OCI-LY7 (cell line): ENCODE measurements at regions not wholly inside any gene's neighbourhood (a gene's known extent, or its start where the extent isn't known, plus 50 kb on each side); places are given as distances from the start of the nearest gene placed in this dataset.

Experiments used
- BruUV-seq: library from RNA; stranded (reverse); fragments of 400-500 nt; replicated peaks from 2 replicates; lab custom pipeline; 2021; lab: Mats Ljungman, UMichigan
- CTCF ChIA-PET: fragments of 300-600 bp; sonication (Branson Sonifier 250); formaldehyde crosslinking; loops from one replicate; lab custom pipeline; 2022; ENCODE audit warnings: antibody characterized with exemption; ENCODE audit not compliant: unreplicated experiment; lab: Charles Lee
- POLR2A ChIA-PET: fragments of 300-600 bp; sonication (Branson Sonifier 250); formaldehyde crosslinking; loops from one replicate; lab custom pipeline; 2022; ENCODE audit warnings: antibody characterized with exemption; lab: Charles Lee
- DNase-seq: peaks from one replicate; pipeline ENCODE4 v3.0.0-alpha.2; 2015; ENCODE audit warnings: low spot score
- H2AFZ ChIP-seq: fragments of 200-600 bp; sonication (generic), shearing (Covaris generic); 2 replicates; pipeline ENCODE4 v1.6.1; 2014; ENCODE audit warnings: mild to moderate bottlenecking, antibody characterized with exemption, low read length, moderate library complexity
- H3K27ac ChIP-seq: fragments of 200-600 bp; sonication (generic); 2 replicates; pipeline ENCODE4 v1.5.1; 2014; ENCODE audit warnings: mixed run types, low read depth, mild to moderate bottlenecking, moderate library complexity, low read length, inconsistent platforms; ENCODE audit not compliant: poor library complexity, severe bottlenecking
- H3K36me3 ChIP-seq: fragments of 200-600 bp; sonication (generic); 2 replicates; pipeline ENCODE4 v1.6.1; 2014; ENCODE audit warnings: mild to moderate bottlenecking, antibody characterized with exemption, low read length, moderate library complexity, mixed read lengths; ENCODE audit not compliant: insufficient read depth
- H3K4me1 ChIP-seq: fragments of 200-600 bp; sonication (generic); 2 replicates; pipeline ENCODE4 v1.5.1; 2014; ENCODE audit warnings: mild to moderate bottlenecking, low read length; ENCODE audit not compliant: insufficient read depth, poor library complexity, severe bottlenecking
- H3K4me2 ChIP-seq: fragments of 200-600 bp; sonication (generic); 2 replicates; pipeline ENCODE4 v1.6.1; 2014; ENCODE audit warnings: mild to moderate bottlenecking, low read length
- H3K4me3 ChIP-seq: fragments of 200-600 bp; sonication (generic); 2 replicates; pipeline ENCODE4 v1.5.1; 2014; ENCODE audit warnings: mild to moderate bottlenecking, low read depth, low read length; ENCODE audit not compliant: poor library complexity, severe bottlenecking
- H3K79me2 ChIP-seq: fragments of 200-600 bp; sonication (generic); 2 replicates; pipeline ENCODE4 v1.6.1; 2016; ENCODE audit warnings: low read depth, mild to moderate bottlenecking, low read length, moderate library complexity, mixed read lengths; ENCODE audit not compliant: insufficient read depth
- H3K9me2 ChIP-seq: fragments of 200-600 bp; sonication (generic); 2 replicates; pipeline ENCODE4 v1.6.1; 2016; ENCODE audit warnings: mild to moderate bottlenecking, low read length, mixed read lengths; ENCODE audit not compliant: insufficient read depth
- H3K9me3 ChIP-seq: fragments of 200-600 bp; sonication (generic); 2 replicates; pipeline ENCODE4 v1.6.1; 2014; ENCODE audit warnings: mild to moderate bottlenecking, mixed run types, low read length, mixed read lengths
- H4K20me1 ChIP-seq: fragments of 200-600 bp; sonication (generic); 2 replicates; pipeline ENCODE4 v1.6.1; 2014; ENCODE audit warnings: mild to moderate bottlenecking, antibody characterized with exemption, low read length, moderate library complexity, mixed read lengths; ENCODE audit not compliant: insufficient read depth
- EZH2phosphoT487 ChIP-seq: fragments of 200-600 bp; sonication (generic); IDR thresholded peaks from 2 replicates; pipeline ENCODE4 v1.6.1; 2018; ENCODE audit warnings: low read depth, borderline replicate concordance, mild to moderate bottlenecking, mixed run types, antibody characterized with exemption, low read length, moderate library complexity, mixed read lengths
- intact Hi-C: fragments of 100-400 bp; cut with micrococcal nuclease; formaldehyde crosslinking; loops from one replicate; pipeline ENCODE4 v1.10.0; 2022; ENCODE audit not compliant: unreplicated experiment
- TF ChIP-seq, protein P1 (sequence below): fragments of 200-600 bp; sonication (generic); conservative IDR thresholded peaks from 2 replicates; pipeline ENCODE4 v1.5.1; 2014; ENCODE audit warnings: mild to moderate bottlenecking, antibody characterized with exemption, low read length, moderate library complexity, mixed read lengths

DNA sequence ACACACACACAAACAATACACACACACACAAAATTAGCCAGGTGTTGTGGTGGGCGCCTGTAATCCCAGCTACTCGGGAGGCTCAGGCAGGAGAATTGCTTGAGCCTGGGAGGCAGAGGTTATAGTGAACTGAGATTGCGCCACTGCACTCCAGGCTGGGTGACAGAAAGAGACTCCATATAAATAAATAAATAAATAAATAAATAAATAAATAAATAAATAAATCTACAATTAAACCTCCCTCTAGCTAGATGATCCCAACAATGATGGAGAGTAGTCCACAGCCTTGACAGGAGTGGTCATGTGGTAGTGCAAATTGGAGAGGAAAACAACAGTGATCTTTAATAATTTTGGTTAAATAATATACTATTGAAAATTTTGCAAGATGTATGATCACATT lies 1739.0 kb upstream of the C9orf72 start:
- H3K79me2 ChIP-seq: no peaks in the 10 kb centered on the region
- no peak for DNase-seq
- H4K20me1 ChIP-seq: no peaks in the 10 kb centered on the region
- TF ChIP-seq, protein P1, sequence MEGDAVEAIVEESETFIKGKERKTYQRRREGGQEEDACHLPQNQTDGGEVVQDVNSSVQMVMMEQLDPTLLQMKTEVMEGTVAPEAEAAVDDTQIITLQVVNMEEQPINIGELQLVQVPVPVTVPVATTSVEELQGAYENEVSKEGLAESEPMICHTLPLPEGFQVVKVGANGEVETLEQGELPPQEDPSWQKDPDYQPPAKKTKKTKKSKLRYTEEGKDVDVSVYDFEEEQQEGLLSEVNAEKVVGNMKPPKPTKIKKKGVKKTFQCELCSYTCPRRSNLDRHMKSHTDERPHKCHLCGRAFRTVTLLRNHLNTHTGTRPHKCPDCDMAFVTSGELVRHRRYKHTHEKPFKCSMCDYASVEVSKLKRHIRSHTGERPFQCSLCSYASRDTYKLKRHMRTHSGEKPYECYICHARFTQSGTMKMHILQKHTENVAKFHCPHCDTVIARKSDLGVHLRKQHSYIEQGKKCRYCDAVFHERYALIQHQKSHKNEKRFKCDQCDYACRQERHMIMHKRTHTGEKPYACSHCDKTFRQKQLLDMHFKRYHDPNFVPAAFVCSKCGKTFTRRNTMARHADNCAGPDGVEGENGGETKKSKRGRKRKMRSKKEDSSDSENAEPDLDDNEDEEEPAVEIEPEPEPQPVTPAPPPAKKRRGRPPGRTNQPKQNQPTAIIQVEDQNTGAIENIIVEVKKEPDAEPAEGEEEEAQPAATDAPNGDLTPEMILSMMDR: no peak
- TF ChIP-seq EZH2phosphoT487: no peak
- H3K4me2 ChIP-seq: no peak overlapping the region
- no peak overlapping the region for H3K4me3 ChIP-seq
- ChIA-PET POLR2A (interaction anchor here (0.6 kb wide), 1 partner anchor 935 kb away, joined by 3 read pairs; no protein-coding TSS in a partner anchor), CTCF (no interaction called here)
- no peaks in the 10 kb centered on the region for H3K9me2 ChIP-seq
- no peaks in the 10 kb centered on the region for H3K4me1 ChIP-seq
- no TSS peak for BruUV-seq
- no peak overlapping the region for H3K27ac ChIP-seq
- intact Hi-C loops: no loop called here
- H2AFZ ChIP-seq: no peak overlapping the region
- H3K9me3 ChIP-seq: no peaks in the 10 kb centered on the region
- no peaks in the 10 kb centered on the region for H3K36me3 ChIP-seq

DNA sequence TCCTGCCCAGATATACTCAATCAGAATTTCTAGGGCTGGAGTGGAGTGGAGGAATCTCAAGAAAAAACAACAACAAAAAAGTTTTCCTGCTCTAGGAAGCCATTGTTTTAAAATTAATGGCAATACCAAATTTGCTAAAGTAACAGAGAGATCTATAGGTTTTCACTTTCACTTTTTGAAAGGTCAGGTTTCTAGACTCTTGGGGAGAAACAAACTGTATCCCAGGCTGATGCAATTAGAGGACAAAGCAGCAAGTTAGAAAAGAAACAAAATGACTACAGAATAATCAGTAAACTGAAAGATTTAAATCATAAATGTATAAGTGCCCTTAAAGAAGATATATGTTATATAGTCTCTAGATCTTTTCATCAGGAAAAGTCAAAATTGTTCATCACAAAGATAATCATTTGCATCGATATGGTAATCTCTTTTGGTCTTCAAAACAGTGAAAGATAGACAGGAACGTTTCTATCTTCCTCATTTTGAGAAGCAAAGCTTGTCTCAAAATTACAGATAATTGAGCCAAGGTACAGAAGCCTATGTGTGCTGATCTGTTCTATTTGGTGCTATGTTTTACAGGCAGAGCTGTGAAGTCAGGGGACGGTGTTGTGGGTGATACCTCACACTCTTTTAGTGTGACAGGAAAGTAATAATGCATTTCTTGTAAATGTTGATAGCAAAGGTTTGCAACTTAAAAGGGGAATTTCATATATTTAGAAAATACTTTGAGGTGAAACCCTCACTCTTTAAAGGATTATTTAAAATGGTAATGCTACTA lies 1746.6 kb upstream of the C9orf72 start:
- no peak for TF ChIP-seq EZH2phosphoT487
- TF ChIP-seq, protein P1: no peak
- no peaks in the 10 kb centered on the region for H3K36me3 ChIP-seq
- H3K27ac ChIP-seq: no peak overlapping the region
- intact Hi-C loops: no loop called here
- no peaks in the 10 kb centered on the region for H3K9me3 ChIP-seq
- DNase-seq: no peak
- no peak overlapping the region for H3K4me3 ChIP-seq
- CTCF ChIA-PET: no interaction called here
- no peak overlapping the region for H2AFZ ChIP-seq
- POLR2A ChIA-PET: interaction anchor here (0.6 kb wide), 1 partner anchor 13 kb away, joined by 5 read pairs; no protein-coding TSS in a partner anchor
- H3K79me2 ChIP-seq: no peaks in the 10 kb centered on the region
- no peaks in the 10 kb centered on the region for H4K20me1 ChIP-seq
- H3K4me1 ChIP-seq: no peaks in the 10 kb centered on the region
- no peaks in the 10 kb centered on the region for H3K9me2 ChIP-seq
- H3K4me2 ChIP-seq: no peak overlapping the region
- BruUV-seq: no TSS peak

DNA sequence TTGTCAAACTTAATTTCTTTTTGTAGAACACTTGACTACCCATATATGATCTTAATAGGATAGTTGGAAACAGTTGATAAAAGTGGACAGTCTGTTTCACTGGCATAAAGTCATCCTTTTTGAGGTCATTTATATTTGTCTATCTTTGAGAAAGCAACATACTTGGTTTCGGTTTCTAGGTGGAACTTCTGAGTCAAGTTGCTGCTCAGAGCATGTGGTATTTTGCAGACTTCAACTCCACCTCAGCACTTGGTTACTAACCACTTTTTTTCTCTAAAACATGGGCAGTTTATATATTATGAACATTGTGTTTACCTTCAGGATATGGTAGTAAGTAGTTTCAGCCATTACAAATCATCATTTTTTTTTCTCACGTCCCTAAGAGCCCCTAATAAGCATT lies 1749.0 kb upstream of the C9orf72 start:
- no peak overlapping the region for H3K27ac ChIP-seq
- no peak for DNase-seq
- H3K36me3 ChIP-seq: no peaks in the 10 kb centered on the region
- H3K79me2 ChIP-seq: no peaks in the 10 kb centered on the region
- ChIA-PET POLR2A (no interaction called here), CTCF (no interaction called here)
- H3K4me1 ChIP-seq: no peaks in the 10 kb centered on the region
- H3K4me3 ChIP-seq: no peak overlapping the region
- H3K9me2 ChIP-seq: no peaks in the 10 kb centered on the region
- BruUV-seq: no TSS peak
- H2AFZ ChIP-seq: no peak overlapping the region
- intact Hi-C loops: no loop called here
- no peaks in the 10 kb centered on the region for H3K9me3 ChIP-seq
- H4K20me1 ChIP-seq: no peaks in the 10 kb centered on the region
- TF ChIP-seq, protein P1: no peak
- no peak for TF ChIP-seq EZH2phosphoT487
- H3K4me2 ChIP-seq: no peak overlapping the region
